Upper lobe of left lung (tissue), 4 donors: ENCODE measurements at regions not wholly inside any gene's neighbourhood (a gene's known extent, or its start where the extent isn't known, plus 50 kb on each side); places are given as distances from the start of the nearest gene placed in this dataset.

ENCODE experiments used
- EP300 ChIP-seq, 4 donors: sonication (generic); formaldehyde crosslinking; IDR thresholded peaks; one replicate each; pipeline ENCODE4 v1.5.1; 2017; ENCODE audit warnings: antibody characterized with exemption in 4 of 4, control low read depth in 2 of 4
- POLR2A ChIP-seq, 4 donors: fragments of 450-650 bp; IDR thresholded peaks; one replicate each; pipeline ENCODE4 v1.5.1; 2016 to 2017; ENCODE audit warnings: antibody characterized with exemption in 4 of 4, mild to moderate bottlenecking in 2 of 4
- POLR2AphosphoS5 ChIP-seq, 2 donors: sonication (generic); formaldehyde crosslinking; IDR thresholded peaks; one replicate each; pipeline ENCODE4 v1.5.1; 2017; ENCODE audit warnings: antibody characterized with exemption in 2 of 2
- TF ChIP-seq, protein P1 (sequence below), 6 experiments: fragments of 450-650 bp in 4 of 6; fragments of 200-600 bp in 2 of 6; sonication (generic) in 2 of 6; IDR thresholded peaks; one replicate each; pipeline ENCODE4 v1.5.1; 2016 to 2019; ENCODE audit warnings: antibody characterized with exemption in 6 of 6

GRCh38 chr9:73038089-73038509 is 85.2 kb upstream of the ALDH1A1 start:
- TF ChIP-seq, protein P1, sequence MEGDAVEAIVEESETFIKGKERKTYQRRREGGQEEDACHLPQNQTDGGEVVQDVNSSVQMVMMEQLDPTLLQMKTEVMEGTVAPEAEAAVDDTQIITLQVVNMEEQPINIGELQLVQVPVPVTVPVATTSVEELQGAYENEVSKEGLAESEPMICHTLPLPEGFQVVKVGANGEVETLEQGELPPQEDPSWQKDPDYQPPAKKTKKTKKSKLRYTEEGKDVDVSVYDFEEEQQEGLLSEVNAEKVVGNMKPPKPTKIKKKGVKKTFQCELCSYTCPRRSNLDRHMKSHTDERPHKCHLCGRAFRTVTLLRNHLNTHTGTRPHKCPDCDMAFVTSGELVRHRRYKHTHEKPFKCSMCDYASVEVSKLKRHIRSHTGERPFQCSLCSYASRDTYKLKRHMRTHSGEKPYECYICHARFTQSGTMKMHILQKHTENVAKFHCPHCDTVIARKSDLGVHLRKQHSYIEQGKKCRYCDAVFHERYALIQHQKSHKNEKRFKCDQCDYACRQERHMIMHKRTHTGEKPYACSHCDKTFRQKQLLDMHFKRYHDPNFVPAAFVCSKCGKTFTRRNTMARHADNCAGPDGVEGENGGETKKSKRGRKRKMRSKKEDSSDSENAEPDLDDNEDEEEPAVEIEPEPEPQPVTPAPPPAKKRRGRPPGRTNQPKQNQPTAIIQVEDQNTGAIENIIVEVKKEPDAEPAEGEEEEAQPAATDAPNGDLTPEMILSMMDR (IDR thresholded peaks at IDR 0.05) = no peak
- TF ChIP-seq POLR2A (IDR thresholded peaks at IDR 0.05) (no peak), EP300 (IDR thresholded peaks at IDR 0.05) (no peak), POLR2AphosphoS5 (IDR thresholded peaks at IDR 0.05) (no peak)
